ENCODE measurements at regions not wholly inside any gene's neighbourhood (a gene's known extent, or its start where the extent isn't known, plus 50 kb on each side); places are given as distances from the start of the nearest gene placed in this dataset.
A peak's percentile ranks its signal among the peaks of the same experiment; 100 is the strongest.
"Not testable (repeated sequence)": the region's sequence is repeated elsewhere in the genome, so short reads cannot be mapped to it uniquely, and the experiment has no call there.

GRCh38 chr5:118604106-118604505 lies 384.2 kb downstream of the DTWD2 start:
- DNase-seq = peak; percentile 19

- no peak for DNase-seq
Observed at GRCh38 chr5:118603278-118603677, 385.1 kb downstream of the DTWD2 start.

- DNase-seq = no peak
Observed at GRCh38 chr5:118598311-118598710, 390.0 kb downstream of the DTWD2 start.

GRCh38 chr5:118597543-118597942 lies 390.8 kb downstream of the DTWD2 start:
- no peak for DNase-seq

GRCh38 chr5:118596255-118596654 lies 392.1 kb downstream of the DTWD2 start:
- DNase-seq = no peak

GRCh38 chr5:118593003-118593328 lies 395.4 kb downstream of the DTWD2 start:
- no peak for DNase-seq

GRCh38 chr5:118592229-118593002 lies 395.9 kb downstream of the DTWD2 start:
- peak; percentile 39 for DNase-seq

- no peak for DNase-seq
Observed at GRCh38 chr5:118590806-118591205, 397.5 kb downstream of the DTWD2 start.

- peak; percentile 32 for DNase-seq
Observed at GRCh38 chr5:118580949-118581348, 407.4 kb downstream of the DTWD2 start.

- DNase-seq = no peak
Observed at GRCh38 chr5:118578093-118578492, 410.3 kb downstream of the DTWD2 start.

GRCh38 chr5:118577621-118578020 lies 410.7 kb downstream of the DTWD2 start:
- DNase-seq = no peak

GRCh38 chr5:118570276-118570675 lies 418.1 kb downstream of the DTWD2 start:
- not testable (repeated sequence) for DNase-seq

- not testable (repeated sequence) for DNase-seq
Observed at GRCh38 chr5:118569596-118569995, 418.8 kb downstream of the DTWD2 start.

- DNase-seq = no peak
Observed at GRCh38 chr5:118565335-118565971, 422.9 kb downstream of the DTWD2 start.

- no peak for DNase-seq
Observed at GRCh38 chr5:118561971-118562370, 426.4 kb downstream of the DTWD2 start.

- no peak for DNase-seq
Observed at GRCh38 chr5:118561235-118561634, 427.1 kb downstream of the DTWD2 start.

GRCh38 chr5:118558871-118559270 lies 429.5 kb downstream of the DTWD2 start:
- DNase-seq = no peak

- DNase-seq = peak; percentile 81
Observed at GRCh38 chr5:118557251-118557661, 431.1 kb downstream of the DTWD2 start.

- no peak for DNase-seq
Observed at GRCh38 chr5:118556792-118557191, 431.6 kb downstream of the DTWD2 start.

- DNase-seq = no peak
Observed at GRCh38 chr5:118555727-118556126, 432.6 kb downstream of the DTWD2 start.

GRCh38 chr5:118554981-118555380 lies 433.4 kb downstream of the DTWD2 start:
- DNase-seq = no peak

GRCh38 chr5:118554241-118554640 lies 434.1 kb downstream of the DTWD2 start:
- no peak for DNase-seq

- DNase-seq = peak; percentile 96
Observed at GRCh38 chr5:118553662-118554061, 434.7 kb downstream of the DTWD2 start.

- no peak for DNase-seq
Observed at GRCh38 chr5:118552731-118553360, 435.5 kb downstream of the DTWD2 start.

Data from skin of body (tissue), 1 donor.